ENCODE measurements at regions not wholly inside any gene's neighbourhood (a gene's known extent, or its start where the extent isn't known, plus 50 kb on each side); places are given as distances from the start of the nearest gene placed in this dataset.

DNA sequence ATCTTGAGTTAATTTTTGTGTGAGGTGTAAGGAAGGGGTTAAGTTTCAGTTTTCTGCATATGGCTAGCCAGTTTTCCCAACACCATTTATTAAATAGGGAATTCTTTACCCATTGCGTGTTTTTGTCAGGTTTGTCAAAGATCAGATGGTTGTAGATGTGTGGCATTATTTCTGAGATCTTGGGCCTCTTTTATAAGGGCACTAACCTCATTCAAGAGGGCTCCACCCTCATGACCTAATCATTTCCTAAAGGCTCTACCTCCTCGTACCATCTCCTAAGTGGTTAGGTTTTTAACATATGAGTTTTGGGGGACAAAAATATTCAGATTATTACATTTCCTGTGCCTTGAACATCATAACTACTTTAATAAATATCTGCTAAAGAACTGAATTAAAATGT, 510.9 kb downstream of the UTRN start:
- no peak for DNase-seq

DNA sequence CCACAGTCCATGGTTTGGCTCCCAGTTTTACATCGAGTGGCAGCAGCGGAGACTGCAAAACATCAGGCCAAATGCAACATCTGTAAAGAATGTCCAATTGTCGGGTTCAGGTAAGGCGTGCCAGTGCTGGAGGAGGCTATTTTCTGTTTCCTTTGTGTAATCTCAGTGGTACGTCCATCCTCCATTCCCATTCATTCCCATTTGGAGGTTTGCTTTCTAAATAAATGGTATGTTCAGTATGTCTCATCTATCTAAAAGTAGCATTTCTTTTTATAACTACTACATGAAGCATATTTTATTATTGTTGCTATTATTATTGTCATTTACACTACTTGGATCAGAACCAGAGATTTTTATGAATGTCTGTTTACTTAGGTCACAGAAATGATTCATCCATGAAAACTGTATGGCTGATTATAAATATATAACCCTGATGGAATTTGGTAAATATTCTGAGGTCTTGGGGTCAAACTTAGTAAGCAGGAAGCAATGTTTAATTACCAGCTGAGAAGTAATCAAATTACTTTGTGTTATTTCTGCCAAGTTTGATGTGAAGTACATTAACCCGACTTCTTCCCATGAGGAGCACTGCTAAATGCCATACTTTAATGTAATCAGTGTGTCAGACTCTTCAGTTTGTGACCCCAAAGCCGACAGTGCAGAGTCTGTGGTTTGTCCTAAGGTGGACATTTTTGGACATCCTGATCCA, 512.9 kb downstream of the UTRN start:
- DNase-seq: no peak

GRCh38 chr6:144804246-144804790, 519.2 kb downstream of the UTRN start:
- no peak for DNase-seq

DNA sequence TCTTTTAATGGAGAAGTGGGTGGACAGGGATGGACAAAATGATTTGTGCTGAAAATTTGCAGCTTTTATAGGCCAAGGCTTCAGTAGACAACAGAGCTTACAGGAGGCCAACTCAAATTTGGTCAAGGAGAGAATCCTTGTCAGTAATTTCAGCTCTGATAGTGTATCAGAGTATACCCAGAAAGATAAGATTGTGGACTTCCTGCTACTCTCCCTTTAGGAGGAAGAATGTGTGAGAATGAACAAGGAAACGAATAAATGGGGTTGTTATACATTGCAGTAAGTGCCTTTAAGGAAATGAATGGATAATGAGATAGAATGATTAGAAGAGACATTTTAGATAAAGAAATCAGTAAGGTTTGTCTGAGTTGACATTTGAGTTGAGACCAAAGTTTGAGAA, 519.9 kb downstream of the UTRN start:
- DNase-seq: no peak

DNA sequence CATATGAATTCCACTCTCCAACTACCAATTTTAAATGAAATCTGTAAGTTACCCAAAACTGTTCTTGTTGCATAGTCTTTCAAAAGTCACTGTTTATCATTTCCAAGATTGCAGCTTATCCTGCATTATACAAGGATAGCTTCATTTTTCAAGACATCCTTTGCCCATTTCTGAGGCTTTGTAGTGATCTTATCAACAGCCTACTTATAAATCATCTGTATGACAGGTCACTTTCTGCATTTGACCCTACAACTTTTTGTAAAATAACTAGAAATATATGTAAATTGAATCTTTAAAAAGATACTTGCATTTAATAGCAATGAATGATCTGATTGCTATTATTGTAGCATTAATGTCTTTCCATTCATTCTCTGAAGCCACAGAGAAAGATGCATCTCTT, 521.1 kb downstream of the UTRN start:
- DNase-seq: no peak

DNA sequence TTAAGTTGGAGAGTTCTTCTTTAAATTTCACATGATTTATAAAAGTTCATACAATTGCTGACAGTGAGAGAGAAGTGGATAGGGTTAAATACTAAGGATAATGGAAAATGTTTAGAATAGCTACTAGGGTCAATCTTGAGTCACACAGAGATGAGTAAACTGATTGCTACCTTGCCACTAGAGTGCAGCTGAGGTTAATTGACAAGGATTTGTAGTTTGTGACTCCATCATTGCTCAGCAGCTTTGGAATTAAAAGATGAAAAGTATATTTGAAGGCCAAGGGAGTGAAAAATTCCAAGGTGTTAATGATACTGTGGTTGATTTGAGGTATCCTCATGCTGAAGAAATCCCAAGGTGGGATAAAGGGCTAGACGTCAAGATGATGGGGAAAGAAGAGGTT, 524.0 kb downstream of the UTRN start:
- no peak for DNase-seq

GRCh38 chr6:144809969-144810368, 524.8 kb downstream of the UTRN start:
- no peak for DNase-seq

DNA sequence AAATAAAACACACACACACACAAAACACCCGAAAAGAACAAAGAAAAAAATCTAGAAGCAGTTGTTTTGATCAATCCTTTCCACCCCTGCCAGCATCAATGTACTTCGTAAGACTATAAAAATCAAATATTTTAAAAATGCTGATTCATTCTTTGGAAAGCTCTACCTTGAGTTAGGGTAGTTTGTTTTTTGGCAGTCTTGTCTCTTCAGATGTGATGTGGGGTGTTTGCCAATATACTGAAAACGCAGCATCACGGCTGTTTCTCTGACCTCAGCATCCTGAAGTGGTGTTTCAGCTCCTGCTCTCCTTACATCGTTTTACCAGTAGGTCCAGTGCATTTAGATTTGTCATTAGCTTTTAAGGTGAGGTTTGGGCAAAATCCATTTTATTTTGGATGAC, 526.0 kb downstream of the UTRN start:
- no peak for DNase-seq

DNA sequence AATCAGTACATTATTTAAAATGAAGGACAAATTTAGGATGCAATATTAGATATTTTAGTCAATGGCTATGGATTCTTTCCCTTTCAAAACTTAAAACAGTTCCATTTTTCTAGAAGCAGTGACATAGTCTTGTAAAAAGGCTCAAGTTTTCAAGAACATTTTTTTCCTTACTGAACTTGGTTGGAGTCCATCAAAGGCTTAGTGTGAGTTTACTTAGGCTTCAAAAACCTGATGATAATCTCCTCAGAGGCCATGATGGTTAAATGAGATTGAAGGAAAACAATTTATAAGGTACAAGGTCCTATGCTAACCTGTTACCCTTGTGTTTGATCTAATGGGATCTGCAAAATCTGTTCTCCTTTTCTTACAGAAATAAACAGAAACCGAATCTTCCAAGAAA, 531.8 kb downstream of the UTRN start:
- DNase-seq: no peak

- no peak for DNase-seq
Observed at GRCh38 chr6:144820270-144820669, 535.1 kb downstream of the UTRN start.

- no peak for DNase-seq
Observed at GRCh38 chr6:144823131-144823530, 538.0 kb downstream of the UTRN start.

DNA sequence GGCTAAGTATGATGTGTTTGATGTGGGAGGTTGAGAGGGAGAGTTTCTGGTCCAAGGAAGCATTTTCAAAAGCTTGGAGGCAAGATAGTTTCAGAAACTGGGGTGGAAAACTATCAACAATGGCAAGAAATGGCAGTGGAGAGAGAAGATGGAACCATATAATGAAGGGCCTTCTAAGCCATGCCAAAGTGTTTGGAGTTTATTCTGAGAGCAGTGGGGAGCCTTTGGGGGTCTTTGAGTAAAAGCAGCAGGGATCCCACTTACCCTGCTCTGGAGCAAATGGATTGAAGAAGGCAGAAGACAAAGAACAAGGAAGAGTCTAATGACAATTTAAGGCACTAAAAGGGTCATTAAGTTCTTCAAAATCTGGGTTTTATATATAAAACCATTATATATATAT, 538.9 kb downstream of the UTRN start:
- no peak for DNase-seq

DNA sequence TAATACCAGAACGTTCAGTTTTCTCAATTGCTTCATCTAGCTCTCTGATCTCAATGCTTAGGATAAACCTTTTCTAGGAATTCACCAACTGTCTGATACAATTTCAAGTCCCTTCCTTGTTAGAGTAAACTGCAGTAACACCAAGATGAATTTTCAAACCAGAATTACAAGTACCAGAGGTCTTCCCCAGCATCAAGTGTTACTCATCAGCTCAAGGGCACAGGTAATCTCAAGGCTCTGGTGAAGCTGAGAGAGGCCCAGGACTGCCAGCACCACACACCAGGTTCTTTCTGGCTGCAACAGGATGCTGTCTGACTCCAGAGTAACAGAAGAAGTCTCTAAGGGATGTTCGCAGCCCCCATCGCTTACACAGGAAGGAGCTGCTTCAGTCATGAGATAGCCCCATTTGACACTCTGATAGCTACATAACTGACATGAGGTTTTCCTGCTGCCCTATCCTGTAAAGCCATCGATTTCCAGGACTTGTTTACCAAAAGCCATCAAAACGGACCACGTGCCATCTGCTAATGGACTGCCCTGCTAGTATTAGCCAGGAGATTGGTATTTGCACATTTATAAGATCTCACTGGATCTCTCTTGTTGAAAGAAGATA, 549.4 kb downstream of the UTRN start:
- no peak for DNase-seq

DNA sequence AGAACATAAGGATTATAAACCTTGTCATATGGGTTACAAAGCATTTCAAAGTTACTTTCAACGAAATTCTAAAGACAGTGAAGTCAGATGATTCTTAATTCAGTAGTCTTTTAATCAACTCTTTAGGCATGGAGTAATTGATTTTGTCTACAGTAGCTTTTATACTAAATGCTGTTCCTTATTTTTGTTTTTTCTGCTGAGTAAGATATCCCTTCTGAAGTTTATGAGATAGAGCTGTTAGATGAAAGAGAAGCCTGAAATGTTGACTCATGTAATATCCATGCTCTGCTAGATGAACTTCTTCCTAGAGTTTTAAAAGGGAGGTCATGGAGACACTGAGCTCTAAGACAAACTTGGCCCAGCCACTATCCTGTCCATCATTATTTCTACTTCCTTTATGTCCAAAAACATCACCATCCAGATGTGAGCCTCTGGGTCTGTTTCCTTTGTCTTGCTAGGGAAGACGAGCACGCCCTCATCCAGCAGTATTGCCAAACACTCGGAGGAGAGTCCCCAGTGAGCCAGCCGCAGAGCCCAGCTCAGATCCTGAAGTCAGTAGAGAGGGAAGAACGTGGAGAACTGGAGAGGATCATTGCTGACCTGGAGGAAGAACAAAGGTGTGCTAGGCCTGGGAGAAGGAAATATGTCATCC, 550.3 kb downstream of the UTRN start:
- DNase-seq: no peak

GRCh38 chr6:144840619-144841018, 555.5 kb downstream of the UTRN start:
- DNase-seq: no peak

- DNase-seq: no peak
Observed at GRCh38 chr6:144843701-144844100, 558.6 kb downstream of the UTRN start.

DNA sequence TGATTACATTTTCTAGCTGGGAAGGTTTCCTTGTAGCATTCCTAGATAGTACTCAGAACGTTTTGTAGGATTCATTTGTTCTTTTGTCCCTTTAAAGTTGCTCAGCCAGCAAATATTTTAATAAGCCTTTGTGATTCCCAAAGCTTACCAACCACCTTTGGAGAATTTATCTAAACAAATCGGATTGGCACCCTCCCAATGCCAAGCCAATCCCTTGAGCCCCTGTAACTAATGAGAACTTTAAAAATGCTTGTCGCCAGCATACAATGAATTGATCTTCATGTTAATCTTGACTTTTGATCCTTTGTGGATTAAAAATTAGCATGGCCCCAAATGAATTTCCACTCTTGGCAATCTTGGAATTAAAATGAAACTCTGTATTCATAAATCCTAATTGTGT, 559.5 kb downstream of the UTRN start:
- no peak for DNase-seq

DNA sequence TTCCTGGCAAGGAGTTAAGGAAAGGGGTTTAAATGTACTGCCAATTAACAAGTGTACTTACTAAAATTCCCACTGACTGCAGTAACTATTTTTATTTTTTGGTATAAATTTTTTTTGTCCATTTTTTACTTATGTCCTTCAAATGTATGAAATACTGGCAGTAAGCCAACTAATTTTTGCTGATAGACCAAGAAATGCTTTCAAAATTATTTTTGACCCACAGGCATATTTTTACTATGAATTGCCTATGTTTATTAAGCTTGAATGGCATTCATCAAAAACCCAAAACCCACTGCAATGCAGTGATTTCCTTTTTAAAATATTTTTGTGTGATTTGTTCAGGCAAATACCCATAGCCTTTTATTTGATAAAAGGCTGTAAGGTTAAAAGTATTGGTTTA, 560.1 kb downstream of the UTRN start:
- DNase-seq: no peak

- DNase-seq: no peak
Observed at GRCh38 chr6:144847916-144848315, 562.8 kb downstream of the UTRN start.

- DNase-seq: no peak
Observed at GRCh38 chr6:144849920-144850319, 564.8 kb downstream of the UTRN start.

GRCh38 chr6:144853603-144854002, 568.5 kb downstream of the UTRN start:
- DNase-seq: no peak

GRCh38 chr6:144854654-144855053, 569.5 kb downstream of the UTRN start:
- DNase-seq: no peak

GRCh38 chr6:144855375-144855774, 570.2 kb downstream of the UTRN start:
- no peak for DNase-seq
